Heart right ventricle (tissue), 16 donors: ENCODE measurements at regions not wholly inside any gene's neighbourhood (a gene's known extent, or its start where the extent isn't known, plus 50 kb on each side); places are given as distances from the start of the nearest gene placed in this dataset.

Experiments
- ATAC-seq, 8 donors: fragments of 200-7000 bp; cut with Tn5 transposase; one replicate each; pipeline ENCODE4 v1.9.1; 2020; ENCODE audit warnings: mild to moderate bottlenecking in 8 of 8, moderate library complexity in 8 of 8, moderate number of reproducible peaks in 1 of 8
- DNase-seq, 2 donors: peaks; one replicate each; pipeline ENCODE4 v3.0.0-alpha.2; 2020
- H3K27ac ChIP-seq, 10 donors: fragments of 200-600 bp; sonication (generic) in 2 of 10; one replicate each; pipeline versions ENCODE4 v1.5.0 to v1.8.0; 2020 to 2022; ENCODE audit warnings: mild to moderate bottlenecking in 3 of 10
- H3K27me3 ChIP-seq, 7 donors: fragments of 200-600 bp; one replicate each; pipeline ENCODE4 v1.8.0; 2021 to 2022; ENCODE audit warnings: mild to moderate bottlenecking in 2 of 7
- H3K36me3 ChIP-seq, 9 donors: fragments of 200-600 bp; sonication (generic) in 1 of 9; one replicate each; pipeline versions ENCODE4 v1.5.0 to v1.8.0; 2020 to 2022; ENCODE audit warnings: mild to moderate bottlenecking in 2 of 9
- H3K4me1 ChIP-seq, 9 donors: fragments of 200-600 bp; sonication (generic) in 1 of 9; one replicate each; pipeline versions ENCODE4 v1.5.0 to v1.8.0; 2020 to 2022; ENCODE audit warnings: mild to moderate bottlenecking in 4 of 9
- H3K4me3 ChIP-seq, 10 donors: fragments of 200-600 bp; sonication (generic) in 2 of 10; one replicate each; pipeline versions ENCODE4 v1.5.0 to v1.8.0; 2020 to 2022; ENCODE audit warnings: mild to moderate bottlenecking in 7 of 10, moderate library complexity in 2 of 10
- H3K9me3 ChIP-seq, 11 donors: fragments of 200-600 bp in 10 of 11; sonication (generic) in 2 of 11; one replicate each; pipeline versions ENCODE4 v1.5.0 to v1.8.0; 2013 to 2022; ENCODE audit warnings: mild to moderate bottlenecking in 2 of 11, control low read depth in 1 of 11, moderate library complexity in 1 of 11
- WGBS, 2 donors: extraction: QIAGEN DNeasy Blood & Tissue Kit; methylation state at CpG; one replicate each; pipeline ENCODE4 v1.1.7; 2013; ENCODE audit warnings: inconsistent platforms in 1 of 2; 5-methylcytosine and 5-hydroxymethylcytosine counted together
- intact Hi-C, 10 donors: fragments of 100-400 bp; cut with DNase I; formaldehyde crosslinking; loops; one replicate each; pipeline versions ENCODE4 v1.11.1 to v1.14.2; 2022
- TF ChIP-seq, protein P1 (sequence below), 9 donors: fragments of 200-600 bp; sonication (generic) in 2 of 9; IDR thresholded peaks; one replicate each; pipeline versions ENCODE4 v1.5.0 to v1.8.0; 2021 to 2022; ENCODE audit warnings: antibody characterized with exemption in 9 of 9, mild to moderate bottlenecking in 5 of 9, moderate library complexity in 1 of 9
- donor health status: Arrhythmogenic right ventricular cardiomyopathy.
- donor health status: ischemic (EF 13 %, LVEDD 7.1; RV severe dilation, severe dysfunction).
- donor health status: healthy with polysubstance abuse.
- donor health status: DM: no; HTN: yes; CAD: no.
- donor health status: DM: no; HTN: no; CAD: no.
- donor health status: ischemic (EF 25% LVEDD 6.9; RV normal size, moderate dysfunction).
- donor health status: ischemic (EF 25% LVEDD 5.7; RV mildly dilated, moderate dysfunction).
- donor health status: healthy.
- donor health status: DM: yes; HTN: yes; CAD: no.
- donor health status: Ischemic cardiomyopathy.
- donor health status: ischemic (EF 35%, LVEDD 5.7; RV mildly dilated, moderate dysfunction).
- donor health status: nonischemic (EF 11% LVEDD 7.7; RV severe dilation, severe dysfunction).
- donor health status: DM: yes; HTN: yes; CAD: no.
- donor health status: PGD.
- donor health status: ischemic (EF 29% LVEDD 5.4; RV normal size, mild dysfunction).
- donor health status: nonischemic (EF 23%, LVEDD 6.1; RV moderate dilation, normal function).

DNA sequence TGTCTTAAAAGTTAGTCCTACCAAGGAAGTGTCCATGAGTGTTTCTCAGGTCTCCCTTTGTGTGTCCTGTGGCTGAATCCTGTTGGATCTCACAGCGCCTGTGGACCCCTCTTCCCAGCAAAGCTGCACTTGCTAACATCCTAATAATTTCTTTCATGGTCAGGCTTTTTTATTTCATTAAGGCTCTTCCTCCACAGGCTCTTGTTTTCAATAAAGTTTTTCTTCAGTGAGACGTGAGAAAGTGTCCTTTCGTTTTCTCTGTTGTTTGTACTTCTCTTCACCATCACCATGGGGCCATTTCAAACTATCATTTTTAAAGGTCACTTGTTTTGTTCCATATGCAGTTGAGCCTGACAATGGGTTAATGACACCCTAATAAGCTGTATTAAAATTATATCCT lies 231.5 kb downstream of the LMO4 start:
- DNase-seq (no peak), ATAC-seq (no peak)
- intact Hi-C loops, result no loop called here
- Histone ChIP-seq H3K4me1 (peaks cover 0 to 6% (median 0%) of the 10 kb centered on the region in 9 donors), H3K36me3 (no peaks in the 10 kb centered on the region), H3K9me3 (no peaks in the 10 kb centered on the region), H3K27me3 (no peaks in the 10 kb centered on the region), H3K4me3 (no peak overlapping the region), H3K27ac (no peak overlapping the region)
- TF ChIP-seq, protein P1, sequence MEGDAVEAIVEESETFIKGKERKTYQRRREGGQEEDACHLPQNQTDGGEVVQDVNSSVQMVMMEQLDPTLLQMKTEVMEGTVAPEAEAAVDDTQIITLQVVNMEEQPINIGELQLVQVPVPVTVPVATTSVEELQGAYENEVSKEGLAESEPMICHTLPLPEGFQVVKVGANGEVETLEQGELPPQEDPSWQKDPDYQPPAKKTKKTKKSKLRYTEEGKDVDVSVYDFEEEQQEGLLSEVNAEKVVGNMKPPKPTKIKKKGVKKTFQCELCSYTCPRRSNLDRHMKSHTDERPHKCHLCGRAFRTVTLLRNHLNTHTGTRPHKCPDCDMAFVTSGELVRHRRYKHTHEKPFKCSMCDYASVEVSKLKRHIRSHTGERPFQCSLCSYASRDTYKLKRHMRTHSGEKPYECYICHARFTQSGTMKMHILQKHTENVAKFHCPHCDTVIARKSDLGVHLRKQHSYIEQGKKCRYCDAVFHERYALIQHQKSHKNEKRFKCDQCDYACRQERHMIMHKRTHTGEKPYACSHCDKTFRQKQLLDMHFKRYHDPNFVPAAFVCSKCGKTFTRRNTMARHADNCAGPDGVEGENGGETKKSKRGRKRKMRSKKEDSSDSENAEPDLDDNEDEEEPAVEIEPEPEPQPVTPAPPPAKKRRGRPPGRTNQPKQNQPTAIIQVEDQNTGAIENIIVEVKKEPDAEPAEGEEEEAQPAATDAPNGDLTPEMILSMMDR (IDR thresholded peaks at IDR 0.05), result no peak
- 87 to 89% methylated on average over 3 of the region's 3 CpGs for WGBS, 2 donors

DNA sequence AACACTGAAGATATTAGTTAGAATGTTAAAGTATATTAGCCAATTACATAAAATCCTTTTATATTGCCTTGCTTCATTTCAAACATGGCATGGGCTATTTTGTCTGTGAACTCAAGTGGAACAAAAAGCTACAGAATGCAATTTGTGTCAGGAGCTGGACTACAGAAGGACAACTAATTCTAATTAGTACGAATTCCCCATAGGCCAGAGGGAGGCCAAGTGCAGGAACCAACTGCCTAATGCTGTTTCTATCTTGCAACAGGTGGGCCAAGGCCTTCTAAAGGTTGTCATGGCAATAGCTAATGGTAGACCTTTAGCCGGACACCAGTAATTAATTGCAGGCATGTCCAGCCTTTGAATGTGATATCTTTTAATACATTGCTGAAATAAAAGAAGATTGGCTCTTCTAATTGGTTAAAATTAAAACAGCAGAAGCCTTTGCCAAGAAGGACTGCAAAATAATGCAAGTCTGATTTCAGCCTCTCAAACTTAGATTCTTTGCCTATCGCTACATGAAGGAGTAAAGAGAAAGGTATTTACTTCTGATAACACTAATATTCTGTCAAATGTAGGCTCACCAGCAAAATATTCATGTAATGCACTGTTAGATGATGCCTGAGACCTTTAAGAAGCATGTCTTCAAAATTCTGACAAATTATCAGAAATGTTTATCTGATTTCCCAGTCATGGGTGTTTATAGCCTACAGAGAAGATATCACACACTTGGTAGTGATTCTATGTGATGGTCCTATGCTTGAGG lies 232.1 kb downstream of the LMO4 start:
- WGBS, 2 donors, result 64 to 71% methylated on average over 3 of the region's 3 CpGs
- DNase-seq (no peak), ATAC-seq (no peak)
- Histone ChIP-seq H3K9me3 (no peaks in the 10 kb centered on the region), H3K27me3 (no peaks in the 10 kb centered on the region), H3K4me3 (no peak overlapping the region), H3K4me1 (peaks cover 0 to 6% (median 0%) of the 10 kb centered on the region in 9 donors), H3K36me3 (no peaks in the 10 kb centered on the region), H3K27ac (no peak overlapping the region)
- TF ChIP-seq, protein P1 (IDR thresholded peaks at IDR 0.05), result no peak
- intact Hi-C loops, result no loop called here

DNA sequence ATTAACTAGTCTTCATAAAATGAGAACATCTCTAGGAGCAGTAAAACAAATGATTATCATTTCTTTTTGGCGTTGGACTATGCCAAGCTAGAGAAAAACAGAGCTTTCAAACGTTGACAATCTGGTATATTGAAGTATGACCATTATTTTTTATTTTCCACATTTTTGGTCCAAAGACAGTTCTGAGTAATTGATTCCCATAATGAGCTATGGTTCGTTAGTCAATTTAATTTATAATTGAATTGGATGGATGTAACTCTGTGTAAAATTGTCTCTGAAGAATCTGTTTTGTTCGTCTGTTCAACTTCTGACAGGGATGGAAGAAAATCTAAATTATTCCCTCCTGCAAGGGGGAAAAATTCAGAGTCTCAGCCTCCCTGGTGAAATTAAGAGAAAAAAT lies 234.5 kb downstream of the LMO4 start:
- H3K4me1 ChIP-seq, result peaks cover 0 to 6% (median 0%) of the 10 kb centered on the region in 9 donors
- WGBS, 2 donors, result 82 to 87% methylated on average over 4 of the region's 4 CpGs

DNA sequence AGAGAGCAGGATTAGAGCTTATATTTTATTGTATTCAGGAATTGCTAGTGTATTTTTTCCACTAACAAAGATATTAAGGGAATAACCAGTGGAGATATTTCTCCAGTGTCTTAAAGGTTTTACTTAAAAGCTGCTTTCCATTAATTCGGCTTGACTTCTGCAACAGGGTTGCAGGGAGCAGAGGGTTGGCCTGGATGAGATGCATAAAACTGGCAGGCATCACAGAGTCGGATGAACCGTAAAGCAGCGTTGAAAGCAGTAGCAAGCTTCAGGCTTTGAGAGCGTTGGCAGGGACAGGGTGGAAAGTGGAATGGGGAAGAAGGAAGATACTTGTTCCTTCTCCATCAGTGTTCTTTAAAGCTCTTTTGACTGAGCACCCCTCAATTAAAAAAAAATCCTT lies 237.2 kb downstream of the LMO4 start:
- WGBS, 2 donors, result 51 to 65% methylated on average over 5 of the region's 5 CpGs
- no peak for ATAC-seq
- intact Hi-C loops, result no loop called here

More for the DNA sequence above, 234.5 kb downstream of the LMO4 start:
- TF ChIP-seq, protein P1 (IDR thresholded peaks at IDR 0.05), result no peak
- ATAC-seq (no peak), DNase-seq (no peak)
- Histone ChIP-seq H3K27me3 (no peaks in the 10 kb centered on the region), H3K4me3 (no peak overlapping the region), H3K9me3 (no peaks in the 10 kb centered on the region), H3K27ac (no peak overlapping the region), H3K36me3 (no peaks in the 10 kb centered on the region)
- intact Hi-C loops, result no loop called here

More for the DNA sequence above, 237.2 kb downstream of the LMO4 start:
- Histone ChIP-seq H3K4me1 (no peaks in the 10 kb centered on the region), H3K27ac (no peak overlapping the region), H3K4me3 (no peak overlapping the region), H3K27me3 (no peaks in the 10 kb centered on the region), H3K9me3 (no peaks in the 10 kb centered on the region), H3K36me3 (no peaks in the 10 kb centered on the region)
- TF ChIP-seq, protein P1 (IDR thresholded peaks at IDR 0.05), result no peak
- no peak for DNase-seq
